AG10803 (cell line): ENCODE measurements at regions not wholly inside any gene's neighbourhood (a gene's known extent, or its start where the extent isn't known, plus 50 kb on each side); places are given as distances from the start of the nearest gene placed in this dataset.

Experiments used
- DNase-seq: peaks from one replicate; pipeline ENCODE4 v3.0.0; 2010; ENCODE audit warnings: low read depth
- H3K4me3 ChIP-seq: 2 replicates; pipeline ENCODE4 v1.5.1; 2011; ENCODE audit warnings: mild to moderate bottlenecking, low read length, control low read depth
- TF ChIP-seq, protein P1 (sequence below): conservative IDR thresholded peaks from 2 replicates; pipeline ENCODE4 v1.5.1; 2011; ENCODE audit warnings: mild to moderate bottlenecking, low read length, control low read depth, inconsistent platforms

DNA sequence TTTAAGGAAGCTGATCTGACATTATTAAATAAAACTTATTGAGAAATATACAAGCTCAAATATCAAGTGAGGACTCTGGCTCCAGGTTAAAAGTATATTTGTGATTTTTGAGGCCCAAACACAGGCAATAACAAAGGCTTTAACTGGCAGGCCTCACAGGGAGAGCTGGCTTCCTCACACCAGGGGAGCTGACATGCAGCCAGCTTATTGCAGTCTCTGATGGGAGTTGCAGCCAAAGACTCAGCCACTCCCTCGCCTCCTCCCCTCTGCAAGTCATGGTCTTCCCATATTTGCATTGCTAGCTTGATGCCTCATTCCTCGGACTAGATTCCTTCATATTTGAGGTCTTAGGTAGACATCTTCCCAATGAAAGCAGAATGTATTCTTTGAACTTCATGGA is 647.1 kb upstream of the SLITRK6 start:
- TF ChIP-seq, protein P1, sequence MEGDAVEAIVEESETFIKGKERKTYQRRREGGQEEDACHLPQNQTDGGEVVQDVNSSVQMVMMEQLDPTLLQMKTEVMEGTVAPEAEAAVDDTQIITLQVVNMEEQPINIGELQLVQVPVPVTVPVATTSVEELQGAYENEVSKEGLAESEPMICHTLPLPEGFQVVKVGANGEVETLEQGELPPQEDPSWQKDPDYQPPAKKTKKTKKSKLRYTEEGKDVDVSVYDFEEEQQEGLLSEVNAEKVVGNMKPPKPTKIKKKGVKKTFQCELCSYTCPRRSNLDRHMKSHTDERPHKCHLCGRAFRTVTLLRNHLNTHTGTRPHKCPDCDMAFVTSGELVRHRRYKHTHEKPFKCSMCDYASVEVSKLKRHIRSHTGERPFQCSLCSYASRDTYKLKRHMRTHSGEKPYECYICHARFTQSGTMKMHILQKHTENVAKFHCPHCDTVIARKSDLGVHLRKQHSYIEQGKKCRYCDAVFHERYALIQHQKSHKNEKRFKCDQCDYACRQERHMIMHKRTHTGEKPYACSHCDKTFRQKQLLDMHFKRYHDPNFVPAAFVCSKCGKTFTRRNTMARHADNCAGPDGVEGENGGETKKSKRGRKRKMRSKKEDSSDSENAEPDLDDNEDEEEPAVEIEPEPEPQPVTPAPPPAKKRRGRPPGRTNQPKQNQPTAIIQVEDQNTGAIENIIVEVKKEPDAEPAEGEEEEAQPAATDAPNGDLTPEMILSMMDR: no peak
- no peak overlapping the region for H3K4me3 ChIP-seq
- DNase-seq: peak; percentile 1

DNA sequence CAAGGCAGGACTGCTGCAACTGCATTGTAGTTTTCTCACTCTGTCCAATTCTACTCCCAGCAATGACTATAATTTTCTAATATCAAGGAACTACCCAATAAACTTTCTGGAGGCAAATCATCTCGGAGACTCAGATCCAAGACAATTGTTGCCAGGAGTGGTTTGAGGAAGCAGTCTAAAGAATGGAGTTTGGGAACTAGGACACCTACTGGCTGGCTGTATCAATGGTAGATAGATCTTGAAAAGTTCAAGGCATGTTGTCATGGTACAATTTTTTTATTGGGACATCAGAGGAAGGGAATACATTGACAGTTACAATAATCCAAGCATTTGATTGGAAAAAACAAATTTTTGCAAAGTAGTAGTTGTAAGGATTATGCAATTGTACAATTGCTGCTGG is 648.3 kb upstream of the SLITRK6 start:
- TF ChIP-seq, protein P1: no peak
- no peak for DNase-seq
- no peak overlapping the region for H3K4me3 ChIP-seq

DNA sequence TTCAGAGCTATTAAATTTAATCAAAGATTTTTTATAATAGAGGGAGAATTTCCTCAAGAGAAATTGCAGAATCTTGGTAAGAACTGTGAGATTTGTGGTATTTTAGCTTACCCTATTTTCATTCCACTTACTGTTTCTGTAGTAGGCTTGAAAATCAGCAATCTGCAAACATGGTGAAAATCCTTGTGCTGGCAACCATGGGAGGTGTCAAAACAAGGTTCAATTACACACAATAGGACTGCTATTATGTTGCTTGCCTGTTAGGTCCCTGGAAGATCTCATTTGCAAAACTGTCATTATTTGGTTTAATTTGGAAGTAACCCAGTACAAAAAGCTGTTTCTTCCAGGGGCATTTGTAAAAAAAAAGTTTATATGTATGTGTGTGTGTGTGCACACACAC is 662.8 kb upstream of the SLITRK6 start:
- TF ChIP-seq, protein P1: no peak
- DNase-seq: no peak
- no peak overlapping the region for H3K4me3 ChIP-seq

DNA sequence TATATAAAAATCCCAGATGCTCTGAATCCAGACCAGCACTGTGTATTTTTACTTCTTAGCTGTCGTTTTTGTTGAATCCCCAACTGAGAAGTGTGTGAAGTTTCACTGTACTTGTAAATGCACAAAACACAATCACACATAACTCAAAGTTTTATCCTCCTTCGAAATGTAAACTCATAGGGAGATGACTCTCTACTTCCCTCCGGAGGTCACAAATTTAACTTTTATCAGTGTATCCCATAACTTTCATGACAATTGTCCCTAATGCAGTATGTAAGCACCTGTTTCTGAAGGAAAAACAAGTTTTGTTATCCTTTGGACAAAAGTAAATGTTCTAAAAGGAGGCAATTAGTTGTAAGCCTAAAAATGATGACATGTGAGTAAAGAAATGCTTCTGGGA is 665.0 kb upstream of the SLITRK6 start:
- TF ChIP-seq, protein P1: no peak
- DNase-seq: no peak
- H3K4me3 ChIP-seq: no peak overlapping the region

DNA sequence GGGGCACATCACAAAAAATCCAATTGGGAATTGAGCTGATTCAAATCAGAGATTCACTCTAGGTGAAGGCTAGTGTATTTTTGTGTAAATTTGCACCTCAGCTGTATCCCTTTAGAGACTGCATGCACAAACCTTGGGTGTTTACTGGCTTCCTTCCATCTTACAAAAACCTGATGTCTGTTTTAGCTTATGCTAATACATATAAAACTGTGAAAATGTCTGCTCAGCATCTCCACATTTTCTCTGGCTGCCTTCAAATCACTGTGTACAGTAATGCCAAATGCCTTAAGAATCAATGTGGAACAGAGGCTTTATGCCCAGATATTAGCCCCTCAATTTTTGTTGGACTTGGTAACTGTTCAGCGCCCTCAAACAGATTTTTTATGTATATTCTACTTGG is 675.8 kb upstream of the SLITRK6 start:
- TF ChIP-seq, protein P1: no peak
- DNase-seq: no peak
- no peak overlapping the region for H3K4me3 ChIP-seq

DNA sequence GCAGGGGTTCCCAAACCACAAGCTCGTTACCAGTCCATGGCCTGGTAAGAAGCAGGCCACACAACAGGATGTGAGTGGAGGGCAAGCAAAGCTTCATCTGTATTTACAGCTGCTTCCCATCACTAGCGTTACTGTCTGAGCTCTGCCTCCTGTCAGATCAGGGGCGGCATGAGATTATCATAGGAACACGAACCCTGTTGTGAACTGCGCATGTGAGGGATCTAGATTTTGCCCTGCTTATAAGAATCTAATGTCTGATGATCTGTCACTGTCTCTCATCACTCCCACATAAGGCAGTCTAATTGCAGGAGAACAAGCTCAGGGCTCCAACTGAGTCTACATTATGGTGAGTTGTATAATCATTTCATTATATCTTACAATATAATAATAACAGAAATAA is 677.4 kb upstream of the SLITRK6 start:
- TF ChIP-seq, protein P1: no peak
- no peak overlapping the region for H3K4me3 ChIP-seq
- DNase-seq: no peak

DNA sequence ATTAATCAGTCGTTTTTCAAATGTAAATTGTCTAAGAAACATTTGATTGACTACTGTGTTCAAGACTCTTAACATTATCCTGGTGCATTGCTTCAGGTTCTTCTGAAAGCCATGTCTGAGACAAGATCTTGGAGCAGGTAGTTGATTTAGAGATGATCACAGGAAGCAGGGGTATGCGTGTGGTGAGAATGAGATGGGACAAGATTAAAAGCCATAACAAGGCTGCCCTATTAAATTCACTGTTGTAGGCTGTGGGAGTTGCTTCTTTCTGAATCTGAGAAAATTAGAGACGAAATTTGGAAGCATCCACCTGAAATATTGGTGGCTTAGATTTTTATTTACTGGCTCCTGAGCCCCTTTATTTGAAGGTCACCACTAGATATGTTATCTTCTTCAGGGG is 687.4 kb upstream of the SLITRK6 start:
- no peak overlapping the region for H3K4me3 ChIP-seq
- TF ChIP-seq, protein P1: no peak
- DNase-seq: no peak
